Keratinocyte (primary cell): ENCODE measurements at regions not wholly inside any gene's neighbourhood (a gene's known extent, or its start where the extent isn't known, plus 50 kb on each side); places are given as distances from the start of the nearest gene placed in this dataset.

Experiments used
- DNase-seq: peaks from one replicate; pipeline ENCODE4 v3.0.0-alpha.2; 2011; ENCODE audit warnings: low read depth, missing footprints, low spot score
- FAIRE-seq: peaks from 2 replicates; lab custom pipeline; 2011; peaks lifted over from hg19 to GRCh38; lab: Jason Lieb, UNC
- H2AFZ ChIP-seq: 2 replicates; pipeline ENCODE4 v1.6.0; 2012; ENCODE audit warnings: low read length, control low read depth, inconsistent platforms; ENCODE audit not compliant: control insufficient read depth
- H3K27ac ChIP-seq: 2 replicates; pipeline ENCODE4 v1.5.1; 2011; ENCODE audit warnings: low read length; ENCODE audit not compliant: control insufficient read depth, insufficient read depth
- H3K27me3 ChIP-seq: 3 replicates; pipeline ENCODE4 v1.6.0; 2011; ENCODE audit warnings: low read length; ENCODE audit not compliant: control insufficient read depth, insufficient read depth; ENCODE audit errors: extremely low read depth
- H3K36me3 ChIP-seq, 2 experiments: 2 replicates in 1 of 2; 3 replicates in 1 of 2; pipeline ENCODE4 v1.5.1; 2011; ENCODE audit warnings: low read length in 2 of 2, mild to moderate bottlenecking in 1 of 2; ENCODE audit not compliant: control insufficient read depth in 2 of 2, insufficient read depth in 2 of 2; ENCODE audit errors: extremely low read depth in 1 of 2
- H3K4me1 ChIP-seq: 3 replicates; pipeline ENCODE4 v1.5.1; 2011; ENCODE audit warnings: low read length; ENCODE audit not compliant: control insufficient read depth, insufficient read depth; ENCODE audit errors: extremely low read depth
- H3K4me2 ChIP-seq: 3 replicates; pipeline ENCODE4 v1.6.0; 2011; ENCODE audit warnings: low read depth, low read length; ENCODE audit not compliant: control insufficient read depth, insufficient read depth; ENCODE audit errors: extremely low read depth
- H3K4me3 ChIP-seq, 3 experiments: fragments of 200-600 bp in 1 of 3; sonication (generic) in 1 of 3; 2 replicates in 2 of 3; 3 replicates in 1 of 3; pipeline ENCODE4 v1.5.1; 2011 to 2016; ENCODE audit warnings: low read length in 3 of 3, mild to moderate bottlenecking in 3 of 3, control low read depth in 2 of 3, inconsistent platforms in 1 of 3, low read depth in 1 of 3, mixed read lengths in 1 of 3, mixed run types in 1 of 3, moderate library complexity in 1 of 3; ENCODE audit not compliant: control insufficient read depth in 2 of 3, insufficient read depth in 2 of 3; ENCODE audit errors: extremely low read depth in 1 of 3
- H3K79me2 ChIP-seq: 2 replicates; pipeline ENCODE4 v1.6.0; 2012; ENCODE audit warnings: low read length; ENCODE audit not compliant: control insufficient read depth, insufficient read depth
- H3K9ac ChIP-seq: 3 replicates; pipeline ENCODE4 v1.6.0; 2011; ENCODE audit warnings: low read length; ENCODE audit not compliant: control insufficient read depth, insufficient read depth; ENCODE audit errors: extremely low read depth
- H3K9me1 ChIP-seq: 3 replicates; pipeline ENCODE4 v1.6.0; 2011; ENCODE audit warnings: low read length; ENCODE audit not compliant: control insufficient read depth, insufficient read depth; ENCODE audit errors: extremely low read depth
- H3K9me3 ChIP-seq: 2 replicates; pipeline ENCODE4 v1.5.1; 2012; ENCODE audit warnings: low read depth, low read length; ENCODE audit not compliant: control insufficient read depth
- H4K20me1 ChIP-seq: 3 replicates; pipeline ENCODE4 v1.6.0; 2011; ENCODE audit warnings: low read length; ENCODE audit not compliant: control insufficient read depth, insufficient read depth; ENCODE audit errors: extremely low read depth
- CTCF ChIP-seq, 3 experiments: IDR thresholded peaks in 1 of 3; conservative IDR thresholded peaks in 1 of 3; optimal IDR thresholded peaks in 1 of 3; 2 replicates in 2 of 3; 3 replicates in 1 of 3; pipeline versions ENCODE3 to v1.5.1; 2011; ENCODE audit warnings: low read length in 3 of 3, mild to moderate bottlenecking in 3 of 3, moderate library complexity in 2 of 3, control low read depth in 1 of 3, inconsistent platforms in 1 of 3; ENCODE audit not compliant: insufficient read depth in 2 of 3; ENCODE audit errors: extremely low read depth in 1 of 3
- EZH2 ChIP-seq: IDR thresholded peaks from one replicate; pipeline ENCODE4 v1.6.1; 2012; ENCODE audit warnings: inconsistent platforms, mild to moderate bottlenecking, low read length, moderate library complexity
- dilution Hi-C: fragments of 300-500 bp; cut with MboI; formaldehyde crosslinking; loops from one replicate; pipeline ENCODE4 v1.7.0; 2020; ENCODE audit warnings: low sequenced_read_pairs; ENCODE audit not compliant: extremely low pct_ligation_motif_present

DNA sequence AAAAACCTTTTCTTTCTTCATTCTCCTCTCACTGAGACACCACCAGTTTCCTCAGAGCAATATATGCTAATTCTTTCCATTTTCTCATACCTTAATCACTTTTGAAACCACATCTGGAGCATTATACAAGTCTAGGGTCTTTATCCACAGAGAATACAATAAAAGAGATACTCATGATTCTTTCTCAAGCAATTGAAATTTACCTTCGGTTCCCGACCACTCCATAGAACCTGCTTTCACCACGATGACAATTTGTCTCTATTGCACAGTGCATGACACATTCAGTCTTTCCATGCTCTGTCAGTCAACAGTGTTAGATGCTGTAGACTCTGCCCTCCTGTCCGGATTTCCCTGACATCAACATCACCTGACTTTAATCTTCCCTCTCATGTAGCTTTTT, 409.3 kb upstream of the NWD2 start:
- H3K27ac ChIP-seq = no peak overlapping the region
- FAIRE-seq = no peak
- TF ChIP-seq CTCF (optimal IDR thresholded peaks at IDR 0.05 in 1 of 3, IDR thresholded peaks at IDR 0.05 in 1 of 3, conservative IDR thresholded peaks at IDR 0.05 in 1 of 3; ENCODE audit: extremely low read depth in 1 of 3, insufficient read depth in 2 of 3, low read length in 3 of 3) (no peak), EZH2 (no peak)

DNA sequence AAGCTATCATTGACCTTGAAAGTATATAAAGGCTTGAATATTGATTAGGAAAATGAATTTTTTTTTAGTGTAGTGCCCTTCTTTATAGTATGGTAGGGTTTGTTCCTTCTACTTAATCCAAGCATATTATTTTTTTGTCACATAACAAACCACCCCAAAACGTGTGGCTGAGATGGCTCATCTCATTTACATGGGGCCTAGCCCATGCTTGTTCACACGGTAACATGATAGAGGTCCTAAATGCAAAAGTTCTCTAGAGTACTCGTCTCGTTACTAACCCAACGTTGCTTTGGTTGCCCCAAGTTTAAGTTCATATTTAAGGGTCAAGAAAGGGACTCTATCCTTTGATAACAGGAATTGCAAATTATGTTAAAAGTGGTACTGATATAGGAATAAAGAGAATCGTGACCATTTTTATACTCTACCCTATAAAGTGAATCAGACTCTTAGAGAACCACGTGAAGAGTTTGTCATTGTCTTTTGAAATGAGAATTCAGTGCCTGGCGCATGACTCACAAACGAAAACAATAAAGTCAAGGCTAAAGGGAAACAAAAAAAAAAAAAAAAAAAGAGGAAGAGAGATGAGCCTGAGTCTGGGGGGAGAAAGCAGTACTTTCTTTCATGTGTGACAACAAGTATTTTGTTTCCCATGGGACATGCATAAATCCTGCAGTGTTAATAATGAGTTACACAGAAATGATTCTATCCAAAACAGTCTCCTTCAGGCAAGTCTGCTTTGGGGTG, 402.8 kb upstream of the NWD2 start:
- dilution Hi-C loops = no loop called here
- Histone ChIP-seq H3K36me3 (no peaks in the 10 kb centered on the region), H3K9ac (no peak overlapping the region), H3K27ac (no peak overlapping the region), H3K4me2 (no peak overlapping the region), H2AFZ (no peak overlapping the region), H3K9me1 (no peaks in the 10 kb centered on the region), H3K4me1 (no peaks in the 10 kb centered on the region), H4K20me1 (no peaks in the 10 kb centered on the region), H3K9me3 (no peaks in the 10 kb centered on the region), H3K27me3 (no peaks in the 10 kb centered on the region), H3K79me2 (no peaks in the 10 kb centered on the region), H3K4me3 (no peak overlapping the region)
- no peak for TF ChIP-seq EZH2
- DNase-seq (no peak), FAIRE-seq (no peak)

More for the DNA sequence above, 409.3 kb upstream of the NWD2 start:
- no peaks in the 10 kb centered on the region for H3K27me3 ChIP-seq
- dilution Hi-C loops = no loop called here
- no peak overlapping the region for H3K9ac ChIP-seq
- no peaks in the 10 kb centered on the region for H3K9me3 ChIP-seq
- H2AFZ ChIP-seq = no peak overlapping the region
- no peaks in the 10 kb centered on the region for H3K36me3 ChIP-seq
- DNase-seq = no peak
- H3K4me3 ChIP-seq = no peak overlapping the region
- H3K9me1 ChIP-seq = no peaks in the 10 kb centered on the region
- no peak overlapping the region for H3K4me2 ChIP-seq
- no peaks in the 10 kb centered on the region for H3K4me1 ChIP-seq
- no peaks in the 10 kb centered on the region for H4K20me1 ChIP-seq
- no peaks in the 10 kb centered on the region for H3K79me2 ChIP-seq

- Histone ChIP-seq H2AFZ (no peak overlapping the region), H3K36me3 (no peaks in the 10 kb centered on the region), H3K4me2 (no peak overlapping the region), H3K9ac (no peak overlapping the region), H3K9me1 (no peaks in the 10 kb centered on the region), H3K4me1 (no peaks in the 10 kb centered on the region), H4K20me1 (no peaks in the 10 kb centered on the region), H3K79me2 (no peaks in the 10 kb centered on the region), H3K27ac (no peak overlapping the region), H3K27me3 (no peaks in the 10 kb centered on the region), H3K4me3 (no peak overlapping the region), H3K9me3 (no peaks in the 10 kb centered on the region)
- TF ChIP-seq EZH2 (no peak), CTCF (optimal IDR thresholded peaks at IDR 0.05 in 1 of 3, IDR thresholded peaks at IDR 0.05 in 1 of 3, conservative IDR thresholded peaks at IDR 0.05 in 1 of 3; ENCODE audit: extremely low read depth in 1 of 3, insufficient read depth in 2 of 3, low read length in 3 of 3) (no peak)
- DNase-seq (no peak), FAIRE-seq (no peak)
- dilution Hi-C loops = no loop called here
These were observed 400.1 kb upstream of the NWD2 start for GRCh38 chr4:36844448-36844847.
